GM12878 (cell line): ENCODE measurements at regions not wholly inside any gene's neighbourhood (a gene's known extent, or its start where the extent isn't known, plus 50 kb on each side); places are given as distances from the start of the nearest gene placed in this dataset.

ENCODE experiments used
- ATAC-seq: fragments of 200-7000 bp; cut with Tn5 transposase; 3 replicates; pipeline ENCODE4 v1.9.1; 2020; ENCODE audit warnings: mild to moderate bottlenecking, moderate library complexity
- BruUV-seq: library from RNA; stranded (reverse); fragments of 400-500 nt; replicated peaks from 2 replicates; lab custom pipeline; 2021; lab: Mats Ljungman, UMichigan
- CTCF ChIA-PET: fragments of 300-600 bp; sonication (Branson Sonifier 250); formaldehyde crosslinking; extraction: SDS; loops from one replicate; lab custom pipeline; 2021; ENCODE audit warnings: inconsistent platforms; lab: Yijun Ruan, JAX
- POLR2A ChIA-PET: fragments of 350-600 bp; formaldehyde crosslinking; extraction: SDS; loops from one replicate; lab custom pipeline; 2021; ENCODE audit warnings: inconsistent platforms; lab: Charles Lee
- RAD21 ChIA-PET: fragments of 300-600 bp; sonication (Branson Sonifier 250); formaldehyde crosslinking; loops from one replicate; lab custom pipeline; 2023; ENCODE audit warnings: antibody characterized with exemption; ENCODE audit not compliant: unreplicated experiment; lab: Charles Lee
- SMC1A ChIA-PET: fragments of 300-600 bp; sonication (Branson Sonifier 250); formaldehyde crosslinking; loops from one replicate; lab custom pipeline; 2023; ENCODE audit not compliant: unreplicated experiment, uncharacterized antibody; lab: Charles Lee
- DNase-seq: peaks from one replicate; pipeline ENCODE4 v3.0.0-alpha.2; 2011; ENCODE audit warnings: low read depth, low spot score
- FAIRE-seq: peaks from 3 replicates; lab custom pipeline; 2011; peaks lifted over from hg19 to GRCh38; lab: Jason Lieb, UNC
- H2AFZ ChIP-seq: 2 replicates; pipeline ENCODE4 v1.6.0; 2011; ENCODE audit warnings: low read depth, low read length, control low read depth; ENCODE audit not compliant: control insufficient read depth
- H3K27ac ChIP-seq: 2 replicates; pipeline ENCODE4 v1.5.1; 2011; ENCODE audit warnings: control low read depth; ENCODE audit not compliant: control insufficient read depth, insufficient read depth
- H3K27me3 ChIP-seq, 2 experiments: replicated peaks in 1 of 2; 2 replicates each; pipeline versions ENCODE4 v1.6.0 to v1.6.1; 2011; ENCODE audit warnings: low read length in 1 of 2; ENCODE audit not compliant: control insufficient read depth in 2 of 2, insufficient read depth in 2 of 2
- H3K36me3 ChIP-seq, 2 experiments: 2 replicates each; pipeline ENCODE4 v1.5.1; 2011; ENCODE audit warnings: low read length in 1 of 2; ENCODE audit not compliant: control insufficient read depth in 2 of 2, insufficient read depth in 2 of 2
- H3K4me1 ChIP-seq: 2 replicates; pipeline ENCODE4 v1.6.1; 2011; ENCODE audit warnings: mild to moderate bottlenecking, low read length, moderate library complexity, mixed read lengths; ENCODE audit not compliant: control insufficient read depth, insufficient read depth
- H3K4me2 ChIP-seq: 2 replicates; pipeline ENCODE4 v1.6.0; 2011; ENCODE audit warnings: control low read depth; ENCODE audit not compliant: control insufficient read depth, insufficient read depth
- H3K4me3 ChIP-seq: fragments of 200-600 bp; sonication (generic); 2 replicates; pipeline ENCODE4 v1.5.1; 2016
- H3K79me2 ChIP-seq: 2 replicates; pipeline ENCODE4 v1.6.0; 2011; ENCODE audit warnings: low read length; ENCODE audit not compliant: control insufficient read depth, insufficient read depth
- H3K9ac ChIP-seq: 2 replicates; pipeline ENCODE4 v1.8.0; 2011; ENCODE audit warnings: low read length, control low read depth, mixed read lengths; ENCODE audit not compliant: control insufficient read depth, insufficient read depth
- H3K9me3 ChIP-seq: replicated peaks from 3 replicates; pipeline ENCODE4 v1.5.1; 2011; ENCODE audit warnings: mild to moderate bottlenecking, low read length; ENCODE audit not compliant: control insufficient read depth, insufficient read depth
- H4K20me1 ChIP-seq: 2 replicates; pipeline ENCODE4 v1.6.0; 2011; ENCODE audit not compliant: control insufficient read depth, insufficient read depth
- CBFB ChIP-seq: IDR thresholded peaks from 2 replicates; pipeline ENCODE4 v1.6.1; 2016; ENCODE audit warnings: antibody characterized with exemption, low read depth
- CHD4 ChIP-seq: fragments of 200-600 bp; sonication (generic); IDR thresholded peaks from 2 replicates; pipeline ENCODE4 v1.6.1; 2016; ENCODE audit warnings: mild to moderate bottlenecking
- EED ChIP-seq: sonication (generic); IDR thresholded peaks from 2 replicates; pipeline ENCODE4 v1.6.1; 2016; ENCODE audit warnings: antibody characterized with exemption, low read depth
- EGR1 ChIP-seq, 2 experiments: IDR thresholded peaks; 1 replicate in 1 of 2; 2 replicates in 1 of 2; pipeline ENCODE4 v1.6.1; 2011 to 2012; ENCODE audit warnings: low read depth in 2 of 2, low read length in 2 of 2, borderline replicate concordance in 1 of 2, mild to moderate bottlenecking in 1 of 2, moderate library complexity in 1 of 2
- FOXM1 ChIP-seq: IDR thresholded peaks from 2 replicates; pipeline ENCODE4 v1.6.1; 2012; ENCODE audit warnings: low read depth, mild to moderate bottlenecking, inconsistent platforms, low read length, moderate library complexity
- HDGF ChIP-seq: fragments of 450-650 bp; IDR thresholded peaks from 2 replicates; pipeline ENCODE4 v1.6.1; 2016; ENCODE audit warnings: antibody characterized with exemption
- IKZF1 ChIP-seq: fragments of 450-650 bp; conservative IDR thresholded peaks from 2 replicates; pipeline ENCODE4 v1.6.1; 2017; ENCODE audit warnings: antibody characterized with exemption, mild to moderate bottlenecking
- IRF4 ChIP-seq: IDR thresholded peaks from 2 replicates; pipeline ENCODE4 v1.6.1; 2011; ENCODE audit warnings: low read depth, low read length
- JUND ChIP-seq: IDR thresholded peaks from 2 replicates; pipeline ENCODE4 v1.6.1; 2012; ENCODE audit warnings: low read depth, mild to moderate bottlenecking, low read length, improper control_type of control experiment, moderate library complexity
- LARP7 ChIP-seq: fragments of 450-650 bp; IDR thresholded peaks from 2 replicates; pipeline ENCODE4 v1.6.1; 2017; ENCODE audit warnings: mild to moderate bottlenecking
- NR2F1 ChIP-seq: fragments of 450-650 bp; conservative IDR thresholded peaks from 2 replicates; pipeline ENCODE4 v1.6.1; 2017; ENCODE audit warnings: mild to moderate bottlenecking
- RBBP5 ChIP-seq: fragments of 200-600 bp; sonication (generic); conservative IDR thresholded peaks from 2 replicates; pipeline ENCODE4 v1.6.1; 2016
- RELA ChIP-seq: fragments of 450-650 bp; IDR thresholded peaks from 2 replicates; pipeline ENCODE4 v1.8.0; 2014; ENCODE audit warnings: borderline replicate concordance; ENCODE audit not compliant: partially characterized antibody
- SMAD1 ChIP-seq: fragments of 450-650 bp; IDR thresholded peaks from 2 replicates; pipeline ENCODE4 v1.6.1; 2018; ENCODE audit warnings: mild to moderate bottlenecking, low read depth; ENCODE audit not compliant: partially characterized antibody
- SREBF2 ChIP-seq: IDR thresholded peaks from 2 replicates; pipeline ENCODE4 v1.6.1; 2012; ENCODE audit warnings: mild to moderate bottlenecking, low read length
- ZNF217 ChIP-seq: fragments of 450-650 bp; IDR thresholded peaks from 2 replicates; pipeline ENCODE4 v1.6.1; 2017; ENCODE audit warnings: antibody characterized with exemption, mild to moderate bottlenecking
- WGBS: methylation state at CpG from one replicate; pipeline ENCODE4 v1.1.6; 2016; ENCODE audit warnings: low lambda C conversion rate; ENCODE audit not compliant: insufficient replicate concordance, insufficient coverage; ENCODE audit errors: missing lambda C conversion rate; 5-methylcytosine and 5-hydroxymethylcytosine counted together
- in situ Hi-C: fragments of 300-500 bp; cut with MboI; formaldehyde crosslinking; loops from 9 replicates; pipeline ENCODE4 v1.14.3; 2018; ENCODE audit warnings: mixed read lengths
- intact Hi-C: fragments of 100-400 bp; cut with micrococcal nuclease; formaldehyde crosslinking; loops from one replicate; pipeline ENCODE4 v1.14.2; 2022; ENCODE audit not compliant: unreplicated experiment

DNA sequence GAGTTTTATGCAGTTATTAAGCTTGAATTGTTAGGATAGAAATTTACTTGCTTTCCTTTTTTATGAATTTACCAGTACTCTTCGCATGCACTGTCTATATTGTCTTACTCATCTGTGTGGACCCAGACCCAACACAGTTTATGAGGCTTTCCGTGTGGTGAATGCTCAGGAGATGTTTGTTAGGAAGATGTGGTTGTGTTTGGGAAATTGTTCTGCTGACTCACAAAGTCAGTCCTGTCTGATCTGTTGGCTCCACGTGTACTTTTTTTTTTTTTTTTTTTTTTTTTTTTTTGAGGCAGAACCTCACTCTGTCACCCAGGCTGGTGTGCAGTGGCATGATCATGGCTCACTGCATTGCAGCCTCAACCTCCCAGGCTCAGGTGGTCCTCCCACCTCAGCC is 532.5 kb downstream of the LMO7 start:
- no peak overlapping the region for H3K4me2 ChIP-seq
- no peaks in the 10 kb centered on the region; the same call in 2 of the 3 replicates for H3K9me3 ChIP-seq
- H3K27ac ChIP-seq: no peak overlapping the region
- ATAC-seq (no peak), FAIRE-seq (no peak), DNase-seq (no peak)
- H3K27me3 ChIP-seq: no peaks in the 10 kb centered on the region
- CTCF ChIA-PET: no interaction called here
- H4K20me1 ChIP-seq: no peaks in the 10 kb centered on the region
- H3K79me2 ChIP-seq: no peaks in the 10 kb centered on the region
- intact Hi-C loops: no loop called here
- H3K9ac ChIP-seq: no peak overlapping the region
- POLR2A ChIA-PET: no interaction called here
- TF ChIP-seq HDGF (no peak), CBFB (no peak), IKZF1 (no peak), EED (no peak), EGR1 (IDR thresholded peaks at IDR 0.05; ENCODE audit: borderline replicate concordance in 1 of 2, low read depth in 2 of 2, low read length in 2 of 2) (no peak), RBBP5 (no peak), LARP7 (no peak), IRF4 (no peak), FOXM1 (no peak), RELA (no peak), SREBF2 (no peak), ZNF217 (no peak), SMAD1 (no peak), CHD4 (no peak), NR2F1 (no peak), JUND (no peak)
- H3K4me1 ChIP-seq: no peaks in the 10 kb centered on the region
- SMC1A ChIA-PET: no interaction called here
- H3K36me3 ChIP-seq: no peaks in the 10 kb centered on the region
- H2AFZ ChIP-seq: no peak overlapping the region
- BruUV-seq: no TSS peak
- RAD21 ChIA-PET: no interaction called here
- H3K4me3 ChIP-seq: no peak overlapping the region
- 12% methylated on average over 3 of the region's 3 CpGs for WGBS
- in situ Hi-C loops: no loop called here
